22Rv1 (cell line): ENCODE measurements at regions not wholly inside any gene's neighbourhood (a gene's known extent, or its start where the extent isn't known, plus 50 kb on each side); places are given as distances from the start of the nearest gene placed in this dataset.

Source experiments
- CTCF ChIP-seq: fragments of 450-650 bp; IDR thresholded peaks from 2 replicates; pipeline ENCODE4 v1.5.1; 2017; ENCODE audit warnings: mild to moderate bottlenecking
- ZFX ChIP-seq: fragments of 450-650 bp; IDR thresholded peaks from 2 replicates; pipeline ENCODE4 v1.6.1; 2017; ENCODE audit warnings: antibody characterized with exemption, borderline replicate concordance

- TF ChIP-seq CTCF: no peak
- no peak for TF ChIP-seq ZFX
These were observed 212.2 kb downstream of the URB2 start for GRCh38 chr1:229838204-229838603.
